ENCODE measurements at regions not wholly inside any gene's neighbourhood (a gene's known extent, or its start where the extent isn't known, plus 50 kb on each side); places are given as distances from the start of the nearest gene placed in this dataset.

GRCh38 chr9:80507611-80508010 lies 935.8 kb downstream of the TLE4 start:
- DNase-seq (ENCODE audit: low spot score): no peak
- ATAC-seq (ENCODE audit: low FRiP score): no peak
- no peak for TF ChIP-seq CTCF (IDR thresholded peaks at IDR 0.05)

- DNase-seq (ENCODE audit: low spot score) (no peak), ATAC-seq (ENCODE audit: low FRiP score) (no peak)
- no peak for TF ChIP-seq CTCF (IDR thresholded peaks at IDR 0.05)
Measured at GRCh38 chr9:80504601-80505230, 933.0 kb downstream of the TLE4 start.

GRCh38 chr9:80503671-80504281 lies 932.0 kb downstream of the TLE4 start:
- DNase-seq (ENCODE audit: low spot score): no peak
- no peak for TF ChIP-seq CTCF (IDR thresholded peaks at IDR 0.05)
- ATAC-seq (ENCODE audit: low FRiP score): no peak

DNA sequence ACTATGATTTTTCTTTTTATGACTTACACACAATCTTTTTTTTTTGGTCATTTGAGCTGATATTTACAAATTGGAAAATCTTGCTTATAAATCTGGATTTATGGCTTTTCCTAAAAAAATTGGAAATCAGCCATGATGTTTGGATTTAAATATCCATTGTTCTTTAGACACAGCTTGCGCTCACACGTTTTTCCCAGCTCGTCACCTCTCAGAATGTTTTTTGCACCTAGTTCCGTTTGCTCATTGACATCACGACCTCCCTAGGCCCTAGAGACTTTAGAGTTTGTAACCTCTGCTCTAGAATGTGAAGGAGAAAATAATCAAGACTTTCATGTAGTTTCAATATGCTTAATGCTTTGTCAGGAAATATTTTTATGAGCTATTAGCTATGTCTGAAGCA lies 930.5 kb downstream of the TLE4 start:
- no peak for TF ChIP-seq CTCF (IDR thresholded peaks at IDR 0.05)
- DNase-seq (ENCODE audit: low spot score) (no peak), ATAC-seq (ENCODE audit: low FRiP score) (no peak)

GRCh38 chr9:80501635-80502034 lies 929.9 kb downstream of the TLE4 start:
- no peak for DNase-seq (ENCODE audit: low spot score)

DNA sequence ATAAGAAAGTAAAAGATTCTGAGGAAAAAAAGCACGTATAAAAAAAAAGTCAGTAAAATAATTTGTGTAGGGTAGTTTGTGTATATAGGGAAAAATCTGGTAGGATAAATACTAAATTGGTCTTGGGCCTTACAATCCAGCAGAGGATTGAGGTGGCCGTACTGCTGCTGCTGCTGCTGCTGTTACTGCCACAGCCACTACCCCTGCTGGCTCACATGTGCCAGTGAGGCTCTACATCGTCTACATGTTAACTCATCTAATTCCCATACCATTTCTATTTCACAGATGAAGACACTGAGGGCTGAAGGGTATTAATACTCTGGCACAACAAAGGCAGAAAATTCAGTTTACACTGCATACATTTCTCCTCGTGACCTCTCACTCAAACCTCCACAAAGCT lies 928.5 kb downstream of the TLE4 start:
- no peak for ATAC-seq (ENCODE audit: low FRiP score)
- no peak for TF ChIP-seq CTCF (IDR thresholded peaks at IDR 0.05)

More at GRCh38 chr9:80501635-80502034, 929.9 kb downstream of the TLE4 start:
- no peak for ATAC-seq (ENCODE audit: low FRiP score)
- no peak for TF ChIP-seq CTCF (IDR thresholded peaks at IDR 0.05)

GRCh38 chr9:80498001-80498555 lies 926.3 kb downstream of the TLE4 start:
- no peak for TF ChIP-seq CTCF (IDR thresholded peaks at IDR 0.05)
- no peak for ATAC-seq (ENCODE audit: low FRiP score)
- DNase-seq (ENCODE audit: low spot score): no peak

More for the DNA sequence above, 928.5 kb downstream of the TLE4 start:
- no peak for DNase-seq (ENCODE audit: low spot score)
